Cardiac fibroblast (primary cell): ENCODE measurements at regions not wholly inside any gene's neighbourhood (a gene's known extent, or its start where the extent isn't known, plus 50 kb on each side); places are given as distances from the start of the nearest gene placed in this dataset.

ENCODE experiments used
- DNase-seq, 2 donors: peaks; one replicate each; pipeline versions ENCODE4 v3.0.0 to v3.0.0-alpha.2; 2010; ENCODE audit warnings: low read depth in 2 of 2
- H3K4me3 ChIP-seq, 2 donors: replicated peaks in 1 of 2; 1 replicate in 1 of 2; 2 replicates in 1 of 2; pipeline ENCODE4 v1.5.1; 2011; ENCODE audit warnings: low read depth in 2 of 2, low read length in 2 of 2, mild to moderate bottlenecking in 2 of 2, moderate library complexity in 1 of 2
- CTCF ChIP-seq: IDR thresholded peaks from one replicate; pipeline ENCODE4 v1.5.1; 2011; ENCODE audit warnings: low read depth, mild to moderate bottlenecking, low read length, inconsistent platforms

- DNase-seq = no peak
- no peak overlapping the region for H3K4me3 ChIP-seq
- no peak for TF ChIP-seq CTCF
Observed at GRCh38 chr11:92411431-92411830, 186.8 kb downstream of the FAT3 start.

- DNase-seq = no peak
- TF ChIP-seq CTCF = no peak
- no peak overlapping the region for H3K4me3 ChIP-seq
Observed at GRCh38 chr11:92413757-92414513, 189.3 kb downstream of the FAT3 start.

- no peak overlapping the region for H3K4me3 ChIP-seq
- TF ChIP-seq CTCF = no peak
Observed at GRCh38 chr11:92416971-92417725, 192.5 kb downstream of the FAT3 start.

GRCh38 chr11:92423115-92424034, 198.8 kb downstream of the FAT3 start:
- DNase-seq = peak in 1 of 2 donors; percentile 42
- H3K4me3 ChIP-seq = no peak overlapping the region
- no peak for TF ChIP-seq CTCF

More at GRCh38 chr11:92416971-92417725, 192.5 kb downstream of the FAT3 start:
- no peak for DNase-seq

- no peak overlapping the region for H3K4me3 ChIP-seq
- peak; percentile 5 to 44 for DNase-seq
Observed at GRCh38 chr11:92424281-92424680, 199.7 kb downstream of the FAT3 start.

More at GRCh38 chr11:92424281-92424680, 199.7 kb downstream of the FAT3 start:
- TF ChIP-seq CTCF = no peak
